Smooth muscle cell (in vitro differentiated cells): ENCODE measurements at regions not wholly inside any gene's neighbourhood (a gene's known extent, or its start where the extent isn't known, plus 50 kb on each side); places are given as distances from the start of the nearest gene placed in this dataset.

Experiments used
- DNase-seq: peaks from one replicate; lab custom pipeline; 2025; ENCODE audit not compliant: unreplicated experiment; lab: John Stamatoyannopoulos, UW
- H2AFZ ChIP-seq: fragments of 200-600 bp; sonication (generic); 2 replicates; pipeline ENCODE4 v1.6.0; 2016; ENCODE audit warnings: antibody characterized with exemption, low read depth, mild to moderate bottlenecking
- H3F3A ChIP-seq: fragments of 200-600 bp; sonication (generic); 2 replicates; pipeline ENCODE4 v1.6.0; 2017; ENCODE audit warnings: antibody characterized with exemption, low read depth
- H3K27ac ChIP-seq: fragments of 200-600 bp; sonication (generic); 2 replicates; pipeline ENCODE4 v1.5.1; 2016; ENCODE audit warnings: low read depth, mild to moderate bottlenecking
- H3K27me3 ChIP-seq: fragments of 200-600 bp; sonication (generic); 2 replicates; pipeline ENCODE4 v1.6.1; 2016; ENCODE audit warnings: low read depth, mild to moderate bottlenecking
- H3K36me3 ChIP-seq: fragments of 200-600 bp; sonication (generic); 2 replicates; pipeline ENCODE4 v1.5.1; 2016; ENCODE audit warnings: low read depth
- H3K4me1 ChIP-seq: fragments of 200-600 bp; sonication (generic); 2 replicates; pipeline ENCODE4 v1.5.1; 2016; ENCODE audit warnings: low read depth
- H3K4me2 ChIP-seq: fragments of 200-600 bp; sonication (generic); 2 replicates; pipeline ENCODE4 v1.6.0; 2016; ENCODE audit warnings: mild to moderate bottlenecking
- H3K4me3 ChIP-seq: fragments of 200-600 bp; sonication (generic); 2 replicates; pipeline ENCODE4 v1.5.1; 2016; ENCODE audit warnings: mild to moderate bottlenecking
- H3K79me2 ChIP-seq: fragments of 200-600 bp; sonication (generic); 2 replicates; pipeline ENCODE4 v1.6.0; 2016; ENCODE audit warnings: low read depth, mild to moderate bottlenecking
- H3K9ac ChIP-seq: fragments of 200-600 bp; sonication (generic); 2 replicates; pipeline ENCODE4 v1.6.0; 2016; ENCODE audit warnings: low read depth
- H3K9me3 ChIP-seq: fragments of 200-600 bp; sonication (generic); replicated peaks from 2 replicates; pipeline ENCODE4 v1.5.1; 2016; ENCODE audit warnings: low read depth
- H4K20me1 ChIP-seq: fragments of 200-600 bp; sonication (generic); 2 replicates; pipeline ENCODE4 v1.6.0; 2016; ENCODE audit warnings: low read depth
- WGBS: methylation state at CpG from one replicate; pipeline ENCODE4 v1.1.7; 2016; ENCODE audit warnings: low lambda C conversion rate; 5-methylcytosine and 5-hydroxymethylcytosine counted together
- TF ChIP-seq, protein P1 (sequence below): fragments of 200-600 bp; sonication (generic); IDR thresholded peaks from 2 replicates; pipeline ENCODE4 v1.5.1; 2017; ENCODE audit warnings: borderline replicate concordance, mild to moderate bottlenecking, antibody characterized with exemption; ENCODE audit not compliant: insufficient read depth, poor library complexity, severe bottlenecking

DNA sequence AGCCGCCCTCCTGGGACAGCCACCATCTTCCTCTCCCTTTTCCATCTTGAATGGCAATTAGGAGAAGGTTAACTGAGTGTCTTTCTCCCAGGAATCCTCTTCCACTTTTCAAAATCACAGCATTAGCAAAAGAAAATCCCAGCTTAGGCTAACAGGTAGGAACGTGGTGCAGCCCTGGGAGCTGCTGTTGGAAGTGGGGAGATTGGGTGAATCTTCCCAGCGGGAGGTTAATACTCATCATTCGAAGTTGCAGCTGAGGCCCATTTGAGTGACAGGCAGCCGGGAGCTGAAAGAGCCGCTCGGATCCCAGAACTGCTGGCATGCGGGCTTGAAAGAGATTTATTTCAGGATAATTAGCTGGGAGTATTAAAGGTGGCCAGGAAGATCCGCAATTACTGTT is 306.0 kb downstream of the BCL11A start:
- no peak for DNase-seq
- Histone ChIP-seq H3K4me3 (no peak overlapping the region), H3K9ac (no peak overlapping the region), H3K36me3 (no peaks in the 10 kb centered on the region), H3K4me2 (no peak overlapping the region), H3K27ac (no peak overlapping the region), H4K20me1 (no peaks in the 10 kb centered on the region), H3K27me3 (no peaks in the 10 kb centered on the region), H3F3A (no peaks in the 10 kb centered on the region), H3K4me1 (peaks cover 8% of the 10 kb centered on the region), H3K79me2 (no peaks in the 10 kb centered on the region), H2AFZ (no peak overlapping the region), H3K9me3 (no peaks in the 10 kb centered on the region)
- TF ChIP-seq, protein P1, sequence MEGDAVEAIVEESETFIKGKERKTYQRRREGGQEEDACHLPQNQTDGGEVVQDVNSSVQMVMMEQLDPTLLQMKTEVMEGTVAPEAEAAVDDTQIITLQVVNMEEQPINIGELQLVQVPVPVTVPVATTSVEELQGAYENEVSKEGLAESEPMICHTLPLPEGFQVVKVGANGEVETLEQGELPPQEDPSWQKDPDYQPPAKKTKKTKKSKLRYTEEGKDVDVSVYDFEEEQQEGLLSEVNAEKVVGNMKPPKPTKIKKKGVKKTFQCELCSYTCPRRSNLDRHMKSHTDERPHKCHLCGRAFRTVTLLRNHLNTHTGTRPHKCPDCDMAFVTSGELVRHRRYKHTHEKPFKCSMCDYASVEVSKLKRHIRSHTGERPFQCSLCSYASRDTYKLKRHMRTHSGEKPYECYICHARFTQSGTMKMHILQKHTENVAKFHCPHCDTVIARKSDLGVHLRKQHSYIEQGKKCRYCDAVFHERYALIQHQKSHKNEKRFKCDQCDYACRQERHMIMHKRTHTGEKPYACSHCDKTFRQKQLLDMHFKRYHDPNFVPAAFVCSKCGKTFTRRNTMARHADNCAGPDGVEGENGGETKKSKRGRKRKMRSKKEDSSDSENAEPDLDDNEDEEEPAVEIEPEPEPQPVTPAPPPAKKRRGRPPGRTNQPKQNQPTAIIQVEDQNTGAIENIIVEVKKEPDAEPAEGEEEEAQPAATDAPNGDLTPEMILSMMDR, result no peak
- WGBS, result 83% methylated on average over 9 of the region's 9 CpGs

DNA sequence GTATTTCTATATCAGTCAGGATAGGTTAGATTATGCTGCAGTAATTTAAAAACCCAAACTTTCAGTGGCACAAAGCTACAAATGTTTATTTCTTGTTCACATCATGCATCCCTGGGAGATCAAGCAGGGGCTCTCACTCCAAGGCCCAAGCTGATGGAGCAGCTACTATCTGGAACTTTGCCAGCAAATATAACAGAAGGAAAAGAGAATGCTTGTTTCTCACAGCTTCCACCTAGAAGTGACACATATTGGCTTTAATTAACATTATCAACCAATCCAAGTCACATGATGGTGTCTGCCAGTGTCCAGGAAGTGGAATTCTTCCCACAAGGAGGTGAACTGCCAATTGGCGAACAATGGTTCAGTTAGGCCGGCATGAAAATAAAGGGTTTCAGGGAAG is 306.9 kb downstream of the BCL11A start:
- Histone ChIP-seq H3F3A (no peaks in the 10 kb centered on the region), H3K36me3 (no peaks in the 10 kb centered on the region), H4K20me1 (no peaks in the 10 kb centered on the region), H3K27ac (no peak overlapping the region), H3K79me2 (no peaks in the 10 kb centered on the region), H3K9me3 (no peaks in the 10 kb centered on the region), H3K4me3 (no peak overlapping the region), H3K9ac (no peak overlapping the region), H3K4me2 (no peak overlapping the region), H3K4me1 (peaks cover 8% of the 10 kb centered on the region), H2AFZ (no peak overlapping the region), H3K27me3 (no peaks in the 10 kb centered on the region)
- TF ChIP-seq, protein P1, result no peak
- DNase-seq, result no peak
- 100% methylated on average over 2 of the region's 2 CpGs for WGBS

DNA sequence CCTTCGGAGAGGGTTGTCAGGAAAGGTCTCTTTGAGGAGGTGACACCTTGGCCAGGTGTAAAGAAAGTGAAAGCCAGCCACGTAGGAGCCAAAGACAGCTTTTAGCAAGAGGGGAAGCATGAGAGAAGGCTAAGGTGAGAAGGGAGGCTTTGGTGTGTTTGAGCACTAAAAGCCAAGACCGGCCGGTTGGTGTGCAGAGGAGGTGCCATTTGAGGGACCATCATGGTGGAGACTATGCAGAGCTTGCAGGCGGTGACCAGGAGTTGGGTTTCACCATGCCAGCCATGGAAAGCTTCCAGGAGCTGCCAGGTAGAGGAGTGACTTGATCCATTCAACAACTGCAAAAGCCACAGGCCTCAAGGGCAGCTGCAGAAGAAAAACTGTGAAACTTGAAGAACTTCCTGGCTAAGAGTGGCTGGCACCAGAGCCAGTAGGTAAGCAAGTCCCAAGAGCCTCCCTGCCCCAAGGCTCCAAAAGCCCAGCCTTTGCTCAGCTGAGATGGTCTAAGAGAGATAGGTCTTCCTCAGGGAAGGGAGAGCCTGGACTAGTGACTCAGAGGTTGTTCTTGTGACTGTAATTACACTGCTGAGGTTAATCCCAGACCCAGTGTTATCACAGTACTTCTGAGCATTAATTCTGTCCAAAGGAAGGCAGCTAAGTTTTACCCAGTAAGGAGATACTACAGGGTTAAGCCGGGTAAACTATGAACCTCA is 319.0 kb downstream of the BCL11A start:
- no peak for DNase-seq
- H3F3A ChIP-seq, result no peaks in the 10 kb centered on the region
- H3K79me2 ChIP-seq, result no peaks in the 10 kb centered on the region
- TF ChIP-seq, protein P1, result no peak
- WGBS, result 95% methylated on average over 6 of the region's 6 CpGs
- H3K9ac ChIP-seq, result no peak overlapping the region
- H3K4me3 ChIP-seq, result no peak overlapping the region
- H4K20me1 ChIP-seq, result no peaks in the 10 kb centered on the region
- H3K4me1 ChIP-seq, result no peaks in the 10 kb centered on the region
- H3K36me3 ChIP-seq, result no peaks in the 10 kb centered on the region
- H3K9me3 ChIP-seq, result peaks cover 9% of the 10 kb centered on the region
- H2AFZ ChIP-seq, result no peak overlapping the region
- no peak overlapping the region for H3K4me2 ChIP-seq
- no peak overlapping the region for H3K27ac ChIP-seq
- no peaks in the 10 kb centered on the region for H3K27me3 ChIP-seq

DNA sequence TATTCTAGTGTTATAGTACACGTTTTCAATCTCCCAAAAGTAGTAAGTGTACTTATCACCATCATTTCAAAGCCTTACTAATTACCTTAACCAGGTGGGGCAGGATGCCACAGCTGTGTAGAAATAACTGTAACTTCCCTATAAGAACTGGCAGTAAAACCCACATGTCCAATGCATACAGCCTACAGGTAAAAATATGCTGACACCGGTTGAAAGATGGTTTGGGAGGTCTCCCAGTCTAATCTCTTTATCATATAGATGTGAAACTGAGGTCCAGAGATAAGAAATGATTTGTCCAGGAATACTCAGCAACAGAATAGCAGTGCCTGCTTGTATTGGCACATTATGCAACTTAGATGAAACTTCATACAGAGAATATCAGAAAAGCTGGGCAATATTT is 322.9 kb downstream of the BCL11A start:
- Histone ChIP-seq H3K9ac (no peak overlapping the region), H3K4me2 (no peak overlapping the region), H3K27ac (no peak overlapping the region), H3K4me1 (no peaks in the 10 kb centered on the region), H3K36me3 (no peaks in the 10 kb centered on the region), H3K4me3 (no peak overlapping the region), H3K9me3 (peaks cover 9% of the 10 kb centered on the region), H3F3A (no peaks in the 10 kb centered on the region), H4K20me1 (no peaks in the 10 kb centered on the region), H3K79me2 (no peaks in the 10 kb centered on the region), H3K27me3 (no peaks in the 10 kb centered on the region), H2AFZ (no peak overlapping the region)
- DNase-seq, result no peak
- WGBS, result 90% methylated on average over 2 of the region's 2 CpGs
- TF ChIP-seq, protein P1, result no peak
